HAP-1 (cell line): ENCODE measurements at regions not wholly inside any gene's neighbourhood (a gene's known extent, or its start where the extent isn't known, plus 50 kb on each side); places are given as distances from the start of the nearest gene placed in this dataset.

Experiments used
- DNase-seq, 2 experiments: peaks; one replicate each; pipeline ENCODE4 v3.0.0-alpha.2; 2016 to 2020; ENCODE audit warnings: low spot score in 2 of 2
- H3K27me3 ChIP-seq: fragments of 250-450 bp; sonication (Bioruptor Pico); 2 replicates; pipeline ENCODE4 v1.5.1; 2020; ENCODE audit warnings: low read depth, mild to moderate bottlenecking, moderate library complexity
- H3K36me3 ChIP-seq: fragments of 250-450 bp; sonication (Bioruptor Pico); replicated peaks from 2 replicates; pipeline ENCODE4 v1.5.1; 2020; ENCODE audit warnings: mild to moderate bottlenecking
- H3K4me1 ChIP-seq: fragments of 250-450 bp; sonication (Bioruptor Pico); 2 replicates; pipeline ENCODE4 v1.5.1; 2020; ENCODE audit warnings: mild to moderate bottlenecking
- H3K4me3 ChIP-seq: fragments of 250-450 bp; sonication (Bioruptor Pico); 2 replicates; pipeline ENCODE4 v1.5.1; 2020; ENCODE audit warnings: mild to moderate bottlenecking, moderate library complexity
- H3K9me3 ChIP-seq: fragments of 250-450 bp; sonication (Bioruptor Pico); 2 replicates; pipeline ENCODE4 v1.5.1; 2020; ENCODE audit warnings: mild to moderate bottlenecking, moderate library complexity
- in situ Hi-C: fragments of 300-500 bp; cut with MboI; formaldehyde crosslinking; loops from 3 replicates; pipeline ENCODE4 v1.14.3; 2020; ENCODE audit warnings: low sequenced_read_pairs, inconsistent platforms, mixed read lengths

GRCh38 chr13:95380468-95381211 is 79.4 kb upstream of the ABCC4 start:
- Histone ChIP-seq H3K4me3 (no peak overlapping the region), H3K9me3 (no peaks in the 10 kb centered on the region), H3K27me3 (no peaks in the 10 kb centered on the region), H3K4me1 (peaks cover 3% of the 10 kb centered on the region; the same call in 1 of the 2 replicates), H3K36me3 (no peaks in the 10 kb centered on the region)
- in situ Hi-C loops, result no loop called here
- DNase-seq, result peak; percentile 83 to 87

GRCh38 chr13:95381212-95381527 is 79.9 kb upstream of the ABCC4 start:
- no peaks in the 10 kb centered on the region for H3K27me3 ChIP-seq
- no peaks in the 10 kb centered on the region for H3K36me3 ChIP-seq
- no peaks in the 10 kb centered on the region for H3K9me3 ChIP-seq
- DNase-seq, result no peak
- H3K4me3 ChIP-seq, result no peak overlapping the region
- H3K4me1 ChIP-seq, result peaks cover 3% of the 10 kb centered on the region; the same call in 1 of the 2 replicates
- in situ Hi-C loops, result no loop called here

GRCh38 chr13:95382411-95382810 is 81.2 kb upstream of the ABCC4 start:
- H3K27me3 ChIP-seq, result no peaks in the 10 kb centered on the region
- H3K4me3 ChIP-seq, result no peak overlapping the region
- in situ Hi-C loops, result no loop called here
- peaks cover 3% of the 10 kb centered on the region; the same call in 1 of the 2 replicates for H3K4me1 ChIP-seq
- no peaks in the 10 kb centered on the region for H3K9me3 ChIP-seq
- H3K36me3 ChIP-seq, result no peaks in the 10 kb centered on the region
- DNase-seq, result no peak

GRCh38 chr13:95382916-95383315 is 81.7 kb upstream of the ABCC4 start:
- H3K4me1 ChIP-seq, result peaks cover 3% of the 10 kb centered on the region; the same call in 1 of the 2 replicates

GRCh38 chr13:95385373-95385772 is 84.1 kb upstream of the ABCC4 start:
- in situ Hi-C loops, result no loop called here
- Histone ChIP-seq H3K4me3 (no peak overlapping the region), H3K27me3 (no peaks in the 10 kb centered on the region), H3K4me1 (peaks cover 3% of the 10 kb centered on the region; the same call in 1 of the 2 replicates), H3K9me3 (no peaks in the 10 kb centered on the region), H3K36me3 (no peaks in the 10 kb centered on the region)
- DNase-seq, result no peak

More at GRCh38 chr13:95382916-95383315, 81.7 kb upstream of the ABCC4 start:
- no peak overlapping the region for H3K4me3 ChIP-seq
- DNase-seq, result no peak
- no peaks in the 10 kb centered on the region for H3K36me3 ChIP-seq
- no peaks in the 10 kb centered on the region for H3K9me3 ChIP-seq
- H3K27me3 ChIP-seq, result no peaks in the 10 kb centered on the region
- in situ Hi-C loops, result no loop called here

- Histone ChIP-seq H3K9me3 (no peaks in the 10 kb centered on the region), H3K4me3 (no peak overlapping the region), H3K36me3 (no peaks in the 10 kb centered on the region), H3K27me3 (no peaks in the 10 kb centered on the region), H3K4me1 (peaks cover 2% of the 10 kb centered on the region; the same call in 1 of the 2 replicates)
- DNase-seq, result no peak
- in situ Hi-C loops, result no loop called here
These were observed 84.5 kb upstream of the ABCC4 start for GRCh38 chr13:95385798-95386197.

- Histone ChIP-seq H3K27me3 (no peaks in the 10 kb centered on the region), H3K4me1 (no peaks in the 10 kb centered on the region), H3K36me3 (no peaks in the 10 kb centered on the region), H3K4me3 (no peak overlapping the region), H3K9me3 (no peaks in the 10 kb centered on the region)
- DNase-seq, result no peak
- in situ Hi-C loops, result no loop called here
These were observed 85.1 kb upstream of the ABCC4 start for GRCh38 chr13:95386370-95386769.

GRCh38 chr13:95387733-95388207 is 86.5 kb upstream of the ABCC4 start:
- no peaks in the 10 kb centered on the region for H3K36me3 ChIP-seq
- H3K27me3 ChIP-seq, result no peaks in the 10 kb centered on the region
- no peaks in the 10 kb centered on the region for H3K4me1 ChIP-seq
- in situ Hi-C loops, result no loop called here
- no peaks in the 10 kb centered on the region for H3K9me3 ChIP-seq
- H3K4me3 ChIP-seq, result no peak overlapping the region
- no peak for DNase-seq

- in situ Hi-C loops, result no loop called here
- no peaks in the 10 kb centered on the region for H3K36me3 ChIP-seq
- DNase-seq, result no peak
- no peak overlapping the region for H3K4me3 ChIP-seq
- no peaks in the 10 kb centered on the region for H3K27me3 ChIP-seq
- no peaks in the 10 kb centered on the region for H3K4me1 ChIP-seq
- H3K9me3 ChIP-seq, result no peaks in the 10 kb centered on the region
These were observed 87.3 kb upstream of the ABCC4 start for GRCh38 chr13:95388420-95389079.

GRCh38 chr13:95391362-95391761 is 90.1 kb upstream of the ABCC4 start:
- peaks cover 4% of the 10 kb centered on the region; the same call in 1 of the 2 replicates for H3K27me3 ChIP-seq
- in situ Hi-C loops, result no loop called here

GRCh38 chr13:95391785-95392184 is 90.5 kb upstream of the ABCC4 start:
- in situ Hi-C loops, result no loop called here
- H3K27me3 ChIP-seq, result peaks cover 4% of the 10 kb centered on the region; the same call in 1 of the 2 replicates
- H3K9me3 ChIP-seq, result no peaks in the 10 kb centered on the region
- H3K4me1 ChIP-seq, result no peaks in the 10 kb centered on the region
- DNase-seq, result no peak
- H3K4me3 ChIP-seq, result no peak overlapping the region
- H3K36me3 ChIP-seq, result no peaks in the 10 kb centered on the region

More at GRCh38 chr13:95391362-95391761, 90.1 kb upstream of the ABCC4 start:
- H3K9me3 ChIP-seq, result no peaks in the 10 kb centered on the region
- H3K4me3 ChIP-seq, result no peak overlapping the region
- H3K36me3 ChIP-seq, result no peaks in the 10 kb centered on the region
- no peak for DNase-seq
- H3K4me1 ChIP-seq, result no peaks in the 10 kb centered on the region

GRCh38 chr13:95392597-95392996 is 91.3 kb upstream of the ABCC4 start:
- Histone ChIP-seq H3K4me1 (no peaks in the 10 kb centered on the region), H3K36me3 (no peaks in the 10 kb centered on the region), H3K9me3 (no peaks in the 10 kb centered on the region), H3K4me3 (no peak overlapping the region), H3K27me3 (peaks cover 4% of the 10 kb centered on the region; the same call in 1 of the 2 replicates)
- no peak for DNase-seq
- in situ Hi-C loops, result no loop called here

- peak overlapping the region; percentile 24 for H3K4me3 ChIP-seq
- in situ Hi-C loops, result loop anchor here (25.0 kb wide), 1 partner anchor 766 kb away; no protein-coding TSS in a partner anchor
These were observed 102.3 kb upstream of the ABCC4 start for GRCh38 chr13:95403349-95404140.

More at GRCh38 chr13:95403349-95404140, 102.3 kb upstream of the ABCC4 start:
- H3K9me3 ChIP-seq, result no peaks in the 10 kb centered on the region
- H3K36me3 ChIP-seq, result no peaks in the 10 kb centered on the region
- H3K4me1 ChIP-seq, result peaks cover 6% of the 10 kb centered on the region; the same call in 1 of the 2 replicates
- DNase-seq, result peak; percentile 12 to 60
- H3K27me3 ChIP-seq, result no peaks in the 10 kb centered on the region
